Astrocyte (in vitro differentiated cells and primary cell): ENCODE measurements at regions not wholly inside any gene's neighbourhood (a gene's known extent, or its start where the extent isn't known, plus 50 kb on each side); places are given as distances from the start of the nearest gene placed in this dataset.

Source experiments
- CTCF ChIP-seq: IDR thresholded peaks from 2 replicates; pipeline ENCODE4 v1.5.1; 2011; ENCODE audit warnings: low read depth, mild to moderate bottlenecking, inconsistent platforms, low read length, moderate library complexity; ENCODE audit not compliant: insufficient read depth
- EZH2 ChIP-seq: IDR thresholded peaks from 2 replicates; pipeline ENCODE4 v1.6.1; 2012; ENCODE audit warnings: mild to moderate bottlenecking, low read length, inconsistent platforms; ENCODE audit not compliant: insufficient read depth

DNA sequence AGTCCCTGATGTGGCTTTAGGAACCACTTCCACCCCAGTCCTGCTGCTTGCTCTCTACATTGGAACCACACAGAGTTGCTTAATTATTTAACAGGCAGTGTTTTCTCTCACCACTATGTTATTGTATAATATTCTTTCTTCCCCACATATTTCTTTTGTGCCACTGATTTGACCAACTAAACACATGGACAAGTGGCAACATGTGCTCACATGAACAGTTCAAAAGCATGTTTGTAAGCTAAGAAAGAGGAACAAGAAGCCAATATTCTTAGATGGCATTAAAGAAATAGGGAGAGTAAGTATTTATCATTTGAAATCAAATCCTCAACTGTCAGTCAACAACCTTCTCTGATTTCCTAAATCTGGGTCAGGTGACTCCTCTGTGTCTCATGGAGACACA lies 409.6 kb downstream of the FBXO15 start:
- TF ChIP-seq CTCF: no peak
- TF ChIP-seq EZH2: no peak
